Esophagus muscularis mucosa (tissue), 4 donors: ENCODE measurements at regions not wholly inside any gene's neighbourhood (a gene's known extent, or its start where the extent isn't known, plus 50 kb on each side); places are given as distances from the start of the nearest gene placed in this dataset.

Source experiments
- DNase-seq: peaks from one replicate; pipeline ENCODE4 v3.0.0-alpha.2; 2017; ENCODE audit errors: extremely low spot score
- H3K27ac ChIP-seq, 4 donors: fragments of 200-600 bp; sonication (generic); replicated peaks in 1 of 4; 1 replicate in 3 of 4; 2 replicates in 1 of 4; pipeline ENCODE4 v1.5.1; 2016 to 2019; ENCODE audit warnings: mild to moderate bottlenecking in 1 of 4
- H3K27me3 ChIP-seq, 4 donors: fragments of 200-600 bp; sonication (generic); one replicate each; pipeline versions ENCODE4 v1.5.1 to v1.6.0; 2016 to 2019
- H3K36me3 ChIP-seq, 4 donors: fragments of 200-600 bp; sonication (generic); one replicate each; pipeline ENCODE4 v1.5.1; 2016 to 2019
- H3K4me1 ChIP-seq, 4 donors: fragments of 200-600 bp; sonication (generic); one replicate each; pipeline ENCODE4 v1.5.1; 2016 to 2019
- H3K4me3 ChIP-seq, 4 donors: fragments of 200-600 bp; sonication (generic); 1 replicate in 2 of 4; 2 replicates in 2 of 4; pipeline ENCODE4 v1.5.1; 2016 to 2019; ENCODE audit warnings: mild to moderate bottlenecking in 4 of 4, moderate library complexity in 1 of 4
- H3K9me3 ChIP-seq, 4 donors: fragments of 200-600 bp; sonication (generic); 1 replicate in 3 of 4; 2 replicates in 1 of 4; pipeline ENCODE4 v1.5.1; 2016 to 2019
- EP300 ChIP-seq: sonication (generic); formaldehyde crosslinking; IDR thresholded peaks from one replicate; pipeline ENCODE4 v1.6.1; 2017; ENCODE audit warnings: antibody characterized with exemption
- POLR2A ChIP-seq: fragments of 450-650 bp; IDR thresholded peaks from one replicate; pipeline ENCODE4 v1.6.1; 2017; ENCODE audit warnings: antibody characterized with exemption, moderate library complexity, mild to moderate bottlenecking, low read depth
- POLR2AphosphoS5 ChIP-seq, 2 donors: sonication (generic); formaldehyde crosslinking; IDR thresholded peaks; one replicate each; pipeline ENCODE4 v1.6.1; 2017; ENCODE audit warnings: antibody characterized with exemption in 2 of 2
- WGBS: methylation state at CpG from one replicate; pipeline ENCODE4 v1.1.5; 2018; 5-methylcytosine and 5-hydroxymethylcytosine counted together
- intact Hi-C: fragments of 100-400 bp; cut with DNase I; formaldehyde crosslinking; loops from one replicate; pipeline ENCODE4 v1.15.1; 2023
- TF ChIP-seq, protein P1 (sequence below), 3 experiments: fragments of 200-600 bp in 2 of 3; fragments of 450-650 bp in 1 of 3; sonication (generic) in 2 of 3; IDR thresholded peaks; one replicate each; pipeline ENCODE4 v1.5.1; 2017 to 2019; ENCODE audit warnings: antibody characterized with exemption in 3 of 3, mild to moderate bottlenecking in 2 of 3, moderate library complexity in 1 of 3

DNA sequence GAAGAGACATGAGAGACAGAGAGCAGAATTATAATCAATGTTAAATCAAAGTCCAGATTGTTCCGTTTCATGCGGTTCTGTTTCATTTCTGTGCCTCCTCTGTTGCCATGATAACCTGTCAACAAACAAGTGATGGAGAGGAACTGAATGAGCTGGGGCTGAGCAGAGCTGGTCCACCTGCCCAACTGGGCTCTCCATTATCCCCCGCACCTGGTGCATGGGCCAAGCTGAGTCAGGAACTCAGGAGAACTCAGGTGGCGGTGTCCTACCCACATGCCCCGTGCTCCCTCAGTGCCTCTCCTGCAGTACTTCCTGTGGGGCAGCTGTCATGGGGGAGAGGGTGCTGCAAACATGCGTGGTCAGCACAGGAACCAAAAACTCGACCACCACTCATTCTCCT, 178.8 kb downstream of the TTC32 start:
- intact Hi-C loops: no loop called here
- Histone ChIP-seq H3K36me3 (no peaks in the 10 kb centered on the region), H3K4me3 (no peak overlapping the region), H3K4me1 (peaks cover 0 to 17% (median 12%) of the 10 kb centered on the region in 4 donors), H3K27me3 (no peaks in the 10 kb centered on the region), H3K27ac (no peak overlapping the region), H3K9me3 (no peaks in the 10 kb centered on the region)
- DNase-seq: no peak
- 62% methylated on average over 7 of the region's 7 CpGs for WGBS
- TF ChIP-seq, protein P1, sequence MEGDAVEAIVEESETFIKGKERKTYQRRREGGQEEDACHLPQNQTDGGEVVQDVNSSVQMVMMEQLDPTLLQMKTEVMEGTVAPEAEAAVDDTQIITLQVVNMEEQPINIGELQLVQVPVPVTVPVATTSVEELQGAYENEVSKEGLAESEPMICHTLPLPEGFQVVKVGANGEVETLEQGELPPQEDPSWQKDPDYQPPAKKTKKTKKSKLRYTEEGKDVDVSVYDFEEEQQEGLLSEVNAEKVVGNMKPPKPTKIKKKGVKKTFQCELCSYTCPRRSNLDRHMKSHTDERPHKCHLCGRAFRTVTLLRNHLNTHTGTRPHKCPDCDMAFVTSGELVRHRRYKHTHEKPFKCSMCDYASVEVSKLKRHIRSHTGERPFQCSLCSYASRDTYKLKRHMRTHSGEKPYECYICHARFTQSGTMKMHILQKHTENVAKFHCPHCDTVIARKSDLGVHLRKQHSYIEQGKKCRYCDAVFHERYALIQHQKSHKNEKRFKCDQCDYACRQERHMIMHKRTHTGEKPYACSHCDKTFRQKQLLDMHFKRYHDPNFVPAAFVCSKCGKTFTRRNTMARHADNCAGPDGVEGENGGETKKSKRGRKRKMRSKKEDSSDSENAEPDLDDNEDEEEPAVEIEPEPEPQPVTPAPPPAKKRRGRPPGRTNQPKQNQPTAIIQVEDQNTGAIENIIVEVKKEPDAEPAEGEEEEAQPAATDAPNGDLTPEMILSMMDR (IDR thresholded peaks at IDR 0.05): no peak
- TF ChIP-seq POLR2A (no peak), POLR2AphosphoS5 (IDR thresholded peaks at IDR 0.05) (no peak), EP300 (no peak)

DNA sequence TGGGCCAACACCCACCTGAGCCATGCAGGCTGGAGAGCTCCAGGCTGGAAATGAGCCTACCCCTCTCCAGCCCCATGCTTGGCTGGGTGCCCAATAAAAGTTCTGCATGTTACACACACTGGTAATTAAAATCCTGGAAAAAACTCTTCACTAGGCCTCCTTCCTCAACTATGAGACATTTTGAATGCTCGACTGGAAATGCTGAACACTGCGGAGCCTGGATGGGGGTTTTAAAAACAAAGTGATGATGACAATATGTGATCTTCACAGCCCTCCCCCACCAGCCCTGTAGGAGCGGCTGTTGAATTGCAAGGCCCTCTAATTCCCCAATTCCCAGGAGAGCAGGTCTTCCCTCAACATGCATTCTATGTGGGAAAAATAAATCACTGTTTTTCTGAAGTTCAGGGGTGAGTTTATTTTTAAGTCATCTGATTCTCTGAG, 179.2 kb downstream of the TTC32 start:
- 31% methylated on average over 3 of the region's 3 CpGs for WGBS
- Histone ChIP-seq H3K36me3 (no peaks in the 10 kb centered on the region), H3K4me3 (no peak overlapping the region), H3K4me1 (peaks cover 0 to 17% (median 15%) of the 10 kb centered on the region in 4 donors), H3K9me3 (no peaks in the 10 kb centered on the region), H3K27ac (no peak overlapping the region), H3K27me3 (no peaks in the 10 kb centered on the region)
- no peak for DNase-seq
- TF ChIP-seq POLR2AphosphoS5 (IDR thresholded peaks at IDR 0.05) (no peak), EP300 (no peak), POLR2A (no peak)
- TF ChIP-seq, protein P1 (IDR thresholded peaks at IDR 0.05): no peak
- intact Hi-C loops: no loop called here

DNA sequence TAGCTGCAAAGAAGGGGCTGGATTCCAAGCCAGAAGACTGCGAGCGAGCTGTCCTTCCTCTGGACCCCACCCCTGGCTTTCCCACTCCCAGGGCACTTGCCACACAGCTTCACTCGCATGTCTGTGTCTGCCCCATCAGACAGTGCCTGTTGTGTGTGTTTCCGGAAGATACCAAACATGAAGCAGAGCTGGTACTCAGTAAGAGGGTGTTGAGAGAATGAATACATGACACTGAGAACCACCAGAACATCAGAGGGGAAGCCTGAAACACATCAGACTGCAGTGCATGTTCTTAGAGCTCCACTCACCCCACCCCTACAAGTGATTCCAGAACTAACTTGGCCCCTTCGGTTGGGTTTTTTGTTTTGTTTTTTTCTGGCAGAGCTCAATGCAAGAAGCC, 181.5 kb downstream of the TTC32 start:
- H3K4me1 ChIP-seq: peaks cover 0 to 23% (median 17%) of the 10 kb centered on the region in 4 donors
- no peak for DNase-seq
- no peaks in the 10 kb centered on the region for H3K36me3 ChIP-seq
- no peaks in the 10 kb centered on the region for H3K9me3 ChIP-seq
- intact Hi-C loops: no loop called here
- TF ChIP-seq, protein P1 (IDR thresholded peaks at IDR 0.05): no peak
- TF ChIP-seq EP300 (no peak), POLR2AphosphoS5 (IDR thresholded peaks at IDR 0.05) (no peak), POLR2A (no peak)
- no peaks in the 10 kb centered on the region for H3K27me3 ChIP-seq
- no peak overlapping the region for H3K27ac ChIP-seq
- no peak overlapping the region for H3K4me3 ChIP-seq
- 100% methylated on average over 5 of the region's 5 CpGs for WGBS

DNA sequence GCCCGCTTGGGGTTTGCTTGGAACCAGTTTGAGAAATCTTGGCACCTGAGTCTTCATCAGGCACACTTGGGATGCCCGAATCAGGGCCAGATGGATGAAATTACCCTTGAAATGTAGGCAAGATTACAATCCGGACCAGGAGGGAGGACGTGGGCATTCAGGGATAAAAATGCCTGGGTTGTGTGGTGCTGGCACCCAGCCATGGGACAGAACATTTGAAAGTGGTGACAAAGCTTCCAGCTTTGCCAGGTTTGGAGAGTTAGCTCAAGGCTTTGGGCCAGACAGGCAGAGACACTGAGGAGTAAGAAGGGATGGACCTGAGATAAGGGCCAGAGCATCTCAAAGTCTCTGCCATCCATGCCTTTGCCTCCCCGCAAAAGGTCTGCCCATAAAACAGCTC, 182.2 kb downstream of the TTC32 start:
- Histone ChIP-seq H3K27ac (no peak overlapping the region), H3K4me1 (peaks cover 0 to 23% (median 17%) of the 10 kb centered on the region in 4 donors), H3K27me3 (no peaks in the 10 kb centered on the region), H3K9me3 (no peaks in the 10 kb centered on the region), H3K36me3 (no peaks in the 10 kb centered on the region), H3K4me3 (no peak overlapping the region)
- 92% methylated on average over 5 of the region's 5 CpGs for whole genome bisulfite sequencing
- no peak for DNase-seq
- intact Hi-C loops: loop anchor here (10.0 kb wide), 1 partner anchor 65 kb away; no protein-coding TSS in a partner anchor
- TF ChIP-seq, protein P1 (IDR thresholded peaks at IDR 0.05): no peak
- TF ChIP-seq POLR2A (no peak), POLR2AphosphoS5 (IDR thresholded peaks at IDR 0.05) (no peak), EP300 (no peak)

DNA sequence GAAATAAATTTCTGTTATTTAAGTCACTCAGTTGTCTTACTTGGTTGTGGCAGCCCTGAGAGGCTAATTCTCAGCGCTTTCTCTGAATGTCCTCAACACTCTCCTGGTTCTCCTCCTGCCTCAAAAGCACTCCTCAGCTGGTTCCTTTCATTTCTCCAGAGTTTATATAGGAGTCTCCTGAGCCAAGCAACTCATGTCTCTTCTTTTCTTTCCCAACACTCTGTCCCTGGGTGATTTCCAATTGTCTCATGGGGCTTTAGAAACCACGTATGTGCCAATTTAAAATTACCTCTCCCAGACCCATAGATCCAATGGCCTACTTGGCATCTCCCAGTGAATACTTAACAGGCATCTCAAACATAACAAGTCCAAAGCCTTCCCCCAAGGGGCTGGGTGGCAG, 184.3 kb downstream of the TTC32 start:
- DNase-seq: no peak
- Histone ChIP-seq H3K36me3 (no peaks in the 10 kb centered on the region), H3K27me3 (no peaks in the 10 kb centered on the region), H3K4me3 (no peak overlapping the region), H3K9me3 (no peaks in the 10 kb centered on the region), H3K4me1 (peaks cover 0 to 14% (median 7%) of the 10 kb centered on the region in 4 donors), H3K27ac (peak overlapping the region in 1 of 4 donors; percentile 39)
- 59% methylated on average over 2 of the region's 2 CpGs for WGBS
- no peak for TF ChIP-seq EP300
- no peak for TF ChIP-seq POLR2A
- TF ChIP-seq POLR2AphosphoS5 (IDR thresholded peaks at IDR 0.05): no peak
- TF ChIP-seq, protein P1 (IDR thresholded peaks at IDR 0.05): no peak
- intact Hi-C loops: loop anchor here (10.0 kb wide), 1 partner anchor 63 kb away; no protein-coding TSS in a partner anchor
